ENCODE measurements at regions not wholly inside any gene's neighbourhood (a gene's known extent, or its start where the extent isn't known, plus 50 kb on each side); places are given as distances from the start of the nearest gene placed in this dataset.

DNA sequence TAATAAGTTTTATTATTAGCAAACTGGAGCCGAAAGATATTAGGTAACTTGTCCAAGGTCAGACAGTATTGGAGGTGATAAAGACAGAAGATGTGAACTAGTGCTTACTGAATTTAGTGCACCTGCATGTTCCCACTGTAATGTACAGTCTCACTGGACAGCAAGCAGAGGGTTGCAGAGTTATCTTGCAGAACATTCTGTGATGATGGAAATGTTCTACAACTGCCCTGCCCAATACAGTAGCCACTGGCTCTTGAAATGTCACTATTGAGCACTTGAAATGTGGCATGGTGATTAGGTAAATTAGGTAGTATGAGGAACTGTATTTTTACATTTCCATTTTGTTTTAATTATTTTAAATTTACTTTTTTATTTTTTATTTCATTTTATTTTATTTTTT lies 356.6 kb downstream of the EPHA4 start:
- Mint-ChIP-seq H3K4me3 (ENCODE audit: unreplicated experiment) (no peak overlapping the region), H3K4me1 (ENCODE audit: low read depth, unreplicated experiment) (no peaks in the 10 kb centered on the region), H3K36me3 (ENCODE audit: low read depth, unreplicated experiment) (no peaks in the 10 kb centered on the region), H3K9me3 (ENCODE audit: unreplicated experiment) (no peaks in the 10 kb centered on the region), H3K27ac (ENCODE audit: unreplicated experiment) (no peak overlapping the region), H3K27me3 (ENCODE audit: low read depth, unreplicated experiment) (peaks cover 5% of the 10 kb centered on the region)
- Histone ChIP-seq H4K20me1 (ENCODE audit: insufficient read depth, low read length) (no peaks in the 10 kb centered on the region), H3K4me1 (ENCODE audit: insufficient read depth, low read length) (no peaks in the 10 kb centered on the region), H3K27me3 (ENCODE audit: insufficient read depth, low read length) (no peaks in the 10 kb centered on the region), H3K36me3 (ENCODE audit: insufficient read depth, low read length) (no peaks in the 10 kb centered on the region), H3K9me3 (ENCODE audit: insufficient read depth, low read depth, low read length) (no peaks in the 10 kb centered on the region), H3K79me2 (ENCODE audit: insufficient read depth, low read length) (no peaks in the 10 kb centered on the region), H3K4me3 (ENCODE audit: insufficient read depth, low read depth, low read length) (no peak overlapping the region), H2AFZ (ENCODE audit: low read depth, low read length) (no peak overlapping the region), H3K27ac (ENCODE audit: low read depth, low read length) (no peak overlapping the region), H3K4me2 (ENCODE audit: low read length) (no peak overlapping the region), H3K9ac (ENCODE audit: low read length) (no peak overlapping the region)
- DNase-seq (ENCODE audit: low read depth) (no peak), FAIRE-seq (no peak)
- no peak for TF ChIP-seq CTCF (IDR thresholded peaks at IDR 0.05; ENCODE audit: insufficient read depth, low read depth, low read length)
- no peak for TF ChIP-seq EZH2 (IDR thresholded peaks at IDR 0.05; ENCODE audit: insufficient read depth, low read length)

GRCh38 chr2:221216636-221217035 lies 355.5 kb downstream of the EPHA4 start:
- Histone ChIP-seq H3K4me1 (ENCODE audit: insufficient read depth, low read length) (no peaks in the 10 kb centered on the region), H3K27me3 (ENCODE audit: insufficient read depth, low read length) (no peaks in the 10 kb centered on the region), H3K4me3 (ENCODE audit: insufficient read depth, low read depth, low read length) (no peak overlapping the region), H3K36me3 (ENCODE audit: insufficient read depth, low read length) (no peaks in the 10 kb centered on the region), H4K20me1 (ENCODE audit: insufficient read depth, low read length) (no peaks in the 10 kb centered on the region), H3K9me3 (ENCODE audit: insufficient read depth, low read depth, low read length) (no peaks in the 10 kb centered on the region), H3K4me2 (ENCODE audit: low read length) (no peak overlapping the region), H3K27ac (ENCODE audit: low read depth, low read length) (no peak overlapping the region), H3K9ac (ENCODE audit: low read length) (no peak overlapping the region), H2AFZ (ENCODE audit: low read depth, low read length) (no peak overlapping the region), H3K79me2 (ENCODE audit: insufficient read depth, low read length) (no peaks in the 10 kb centered on the region)
- Mint-ChIP-seq H3K4me3 (ENCODE audit: unreplicated experiment) (no peak overlapping the region), H3K4me1 (ENCODE audit: low read depth, unreplicated experiment) (no peaks in the 10 kb centered on the region), H3K36me3 (ENCODE audit: low read depth, unreplicated experiment) (no peaks in the 10 kb centered on the region), H3K27ac (ENCODE audit: unreplicated experiment) (no peak overlapping the region), H3K27me3 (ENCODE audit: low read depth, unreplicated experiment) (peaks cover 5% of the 10 kb centered on the region), H3K9me3 (ENCODE audit: unreplicated experiment) (no peaks in the 10 kb centered on the region)
- no peak for DNase-seq (ENCODE audit: low read depth)
- no peak for FAIRE-seq
- no peak for TF ChIP-seq CTCF (IDR thresholded peaks at IDR 0.05; ENCODE audit: insufficient read depth, low read depth, low read length)
- TF ChIP-seq EZH2 (IDR thresholded peaks at IDR 0.05; ENCODE audit: insufficient read depth, low read length): no peak

DNA sequence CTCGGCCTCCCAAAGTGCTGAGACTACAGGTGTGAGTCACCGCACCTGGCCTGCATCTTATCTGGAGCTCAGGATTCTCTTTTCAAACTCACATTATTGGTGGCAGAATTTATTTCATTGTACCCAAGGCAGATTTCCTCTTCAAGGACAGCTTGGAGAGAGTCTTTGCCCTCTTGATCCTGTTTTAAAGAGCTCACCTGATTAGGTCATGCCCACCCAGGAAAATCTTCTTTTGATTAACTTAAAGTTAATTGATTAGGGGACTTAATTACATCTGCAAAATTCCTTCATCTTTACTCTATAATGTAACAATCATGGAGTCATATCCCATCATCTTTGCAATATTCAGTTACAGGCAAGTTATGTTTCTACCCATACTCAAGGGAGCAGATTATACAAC lies 346.4 kb downstream of the EPHA4 start:
- no peaks in the 10 kb centered on the region for H3K4me1 Mint-ChIP-seq (ENCODE audit: low read depth, unreplicated experiment)
- Histone ChIP-seq H3K27ac (ENCODE audit: low read depth, low read length) (no peak overlapping the region), H3K4me1 (ENCODE audit: insufficient read depth, low read length) (no peaks in the 10 kb centered on the region), H3K4me2 (ENCODE audit: low read length) (no peak overlapping the region), H3K79me2 (ENCODE audit: insufficient read depth, low read length) (no peaks in the 10 kb centered on the region), H3K9me3 (ENCODE audit: insufficient read depth, low read depth, low read length) (no peaks in the 10 kb centered on the region), H4K20me1 (ENCODE audit: insufficient read depth, low read length) (no peaks in the 10 kb centered on the region), H3K27me3 (ENCODE audit: insufficient read depth, low read length) (no peaks in the 10 kb centered on the region), H2AFZ (ENCODE audit: low read depth, low read length) (no peak overlapping the region), H3K4me3 (ENCODE audit: insufficient read depth, low read depth, low read length) (no peak overlapping the region), H3K9ac (ENCODE audit: low read length) (no peak overlapping the region), H3K36me3 (ENCODE audit: insufficient read depth, low read length) (no peaks in the 10 kb centered on the region)
- H3K27ac Mint-ChIP-seq (ENCODE audit: unreplicated experiment): no peak overlapping the region
- TF ChIP-seq EZH2 (IDR thresholded peaks at IDR 0.05; ENCODE audit: insufficient read depth, low read length) (no peak), CTCF (IDR thresholded peaks at IDR 0.05; ENCODE audit: insufficient read depth, low read depth, low read length) (no peak)
- H3K36me3 Mint-ChIP-seq (ENCODE audit: low read depth, unreplicated experiment): no peaks in the 10 kb centered on the region
- no peaks in the 10 kb centered on the region for H3K9me3 Mint-ChIP-seq (ENCODE audit: unreplicated experiment)
- DNase-seq (ENCODE audit: low read depth) (no peak), FAIRE-seq (no peak)
- H3K27me3 Mint-ChIP-seq (ENCODE audit: low read depth, unreplicated experiment): no peaks in the 10 kb centered on the region
- no peak overlapping the region for H3K4me3 Mint-ChIP-seq (ENCODE audit: unreplicated experiment)
